GM12873 (cell line): ENCODE measurements at regions not wholly inside any gene's neighbourhood (a gene's known extent, or its start where the extent isn't known, plus 50 kb on each side); places are given as distances from the start of the nearest gene placed in this dataset.

Experiments
- TF ChIP-seq, protein P1 (sequence below): IDR thresholded peaks from 2 replicates; pipeline ENCODE4 v1.5.1; 2012; ENCODE audit warnings: low read depth, mild to moderate bottlenecking, moderate library complexity, low read length, control low read depth; ENCODE audit not compliant: insufficient read depth; ENCODE audit errors: missing control alignments

DNA sequence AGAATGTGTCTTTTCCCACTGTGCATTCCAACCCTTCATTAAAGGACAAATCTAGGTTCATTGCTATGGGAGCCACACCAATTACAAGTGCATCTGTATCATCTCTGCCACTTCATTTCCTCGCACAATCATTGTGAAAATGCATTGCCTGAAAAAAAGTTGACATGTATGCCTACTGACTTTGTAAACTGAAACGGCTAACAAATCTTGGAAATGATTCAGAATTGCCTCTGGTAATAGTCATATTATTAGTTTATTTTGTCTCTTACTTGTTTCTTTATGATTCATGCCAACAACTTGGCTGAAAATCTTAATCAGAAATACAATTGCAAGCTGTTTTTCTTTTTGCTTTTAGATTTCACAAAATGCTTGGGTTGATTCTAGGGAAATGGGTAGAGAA, 497.1 kb downstream of the ZIC1 start:
- TF ChIP-seq, protein P1, sequence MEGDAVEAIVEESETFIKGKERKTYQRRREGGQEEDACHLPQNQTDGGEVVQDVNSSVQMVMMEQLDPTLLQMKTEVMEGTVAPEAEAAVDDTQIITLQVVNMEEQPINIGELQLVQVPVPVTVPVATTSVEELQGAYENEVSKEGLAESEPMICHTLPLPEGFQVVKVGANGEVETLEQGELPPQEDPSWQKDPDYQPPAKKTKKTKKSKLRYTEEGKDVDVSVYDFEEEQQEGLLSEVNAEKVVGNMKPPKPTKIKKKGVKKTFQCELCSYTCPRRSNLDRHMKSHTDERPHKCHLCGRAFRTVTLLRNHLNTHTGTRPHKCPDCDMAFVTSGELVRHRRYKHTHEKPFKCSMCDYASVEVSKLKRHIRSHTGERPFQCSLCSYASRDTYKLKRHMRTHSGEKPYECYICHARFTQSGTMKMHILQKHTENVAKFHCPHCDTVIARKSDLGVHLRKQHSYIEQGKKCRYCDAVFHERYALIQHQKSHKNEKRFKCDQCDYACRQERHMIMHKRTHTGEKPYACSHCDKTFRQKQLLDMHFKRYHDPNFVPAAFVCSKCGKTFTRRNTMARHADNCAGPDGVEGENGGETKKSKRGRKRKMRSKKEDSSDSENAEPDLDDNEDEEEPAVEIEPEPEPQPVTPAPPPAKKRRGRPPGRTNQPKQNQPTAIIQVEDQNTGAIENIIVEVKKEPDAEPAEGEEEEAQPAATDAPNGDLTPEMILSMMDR: no peak

DNA sequence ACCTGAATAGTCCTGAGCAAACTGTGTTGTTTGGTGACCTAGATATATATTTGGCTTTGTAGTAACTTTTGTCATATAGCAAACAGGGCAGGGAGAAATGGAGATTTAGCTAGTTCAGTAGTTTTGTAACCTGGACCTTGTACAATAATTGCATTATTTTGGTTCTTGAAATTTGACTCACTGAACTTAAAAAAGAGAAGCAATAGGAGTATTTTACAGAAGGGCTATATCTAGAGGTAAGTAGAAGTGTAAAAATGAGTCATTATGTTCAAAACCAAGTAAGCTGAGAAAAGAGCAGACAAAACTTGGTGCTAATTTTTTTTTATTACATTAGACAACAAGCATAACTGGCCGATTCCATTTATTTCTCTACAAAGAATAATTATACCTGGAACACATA, 505.4 kb downstream of the ZIC1 start:
- TF ChIP-seq, protein P1: no peak

DNA sequence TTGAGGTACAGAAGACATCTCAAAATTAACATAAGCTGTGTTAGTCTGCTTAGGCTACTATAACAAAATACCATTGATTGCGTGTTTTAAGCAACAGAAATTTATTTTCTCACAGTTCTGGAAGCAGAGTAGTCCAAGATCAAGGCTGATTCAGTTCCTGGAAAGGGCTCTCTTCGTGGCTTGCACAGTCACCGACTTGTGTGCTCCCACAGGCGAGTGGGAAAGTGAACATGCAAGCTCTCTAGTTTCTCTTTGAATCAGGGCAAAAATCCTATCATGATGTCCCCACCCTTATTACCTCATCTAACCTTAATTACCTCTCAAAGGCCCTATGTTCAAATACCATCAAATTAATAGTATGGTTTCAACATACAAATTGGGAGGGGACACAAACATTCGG, 505.9 kb downstream of the ZIC1 start:
- TF ChIP-seq, protein P1: no peak

DNA sequence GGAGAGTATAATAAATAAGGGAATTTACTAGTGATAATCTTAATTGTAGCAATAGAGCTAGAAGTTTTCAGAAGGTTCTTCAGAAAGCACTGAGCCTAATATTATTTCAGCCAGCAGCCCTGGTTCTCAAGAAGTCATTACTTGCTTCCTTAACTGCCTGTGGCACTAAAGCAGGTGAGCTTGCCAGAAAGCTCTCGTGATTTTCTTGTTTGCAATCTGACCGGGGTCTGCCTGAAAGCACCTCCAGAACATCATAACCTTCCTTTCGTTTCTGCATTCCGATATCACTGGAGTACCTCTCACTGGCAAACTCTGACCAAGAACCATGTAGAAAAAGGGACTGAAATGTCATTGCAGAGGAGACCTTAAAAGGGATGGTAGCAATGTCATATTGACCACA, 510.3 kb downstream of the ZIC1 start:
- TF ChIP-seq, protein P1: no peak

DNA sequence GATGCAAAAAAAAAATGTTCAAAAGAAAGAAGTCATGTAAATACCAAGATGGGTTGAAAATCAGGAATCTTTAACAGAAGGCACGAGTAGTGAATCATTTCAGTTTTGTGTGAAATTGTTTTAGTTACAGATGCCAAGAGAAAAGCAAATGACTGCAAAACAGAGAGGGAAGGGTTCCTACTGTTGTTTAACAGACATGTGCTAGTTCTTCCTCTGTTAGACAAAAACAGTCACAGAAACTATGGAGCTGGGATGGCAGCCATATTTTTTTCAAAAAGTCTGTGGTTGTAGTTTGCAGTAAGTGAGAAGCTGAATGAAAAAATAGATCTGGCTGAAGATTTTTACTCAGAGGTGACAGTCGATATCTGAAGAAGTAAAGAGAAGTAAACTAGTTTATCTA, 511.9 kb downstream of the ZIC1 start:
- TF ChIP-seq, protein P1: no peak

DNA sequence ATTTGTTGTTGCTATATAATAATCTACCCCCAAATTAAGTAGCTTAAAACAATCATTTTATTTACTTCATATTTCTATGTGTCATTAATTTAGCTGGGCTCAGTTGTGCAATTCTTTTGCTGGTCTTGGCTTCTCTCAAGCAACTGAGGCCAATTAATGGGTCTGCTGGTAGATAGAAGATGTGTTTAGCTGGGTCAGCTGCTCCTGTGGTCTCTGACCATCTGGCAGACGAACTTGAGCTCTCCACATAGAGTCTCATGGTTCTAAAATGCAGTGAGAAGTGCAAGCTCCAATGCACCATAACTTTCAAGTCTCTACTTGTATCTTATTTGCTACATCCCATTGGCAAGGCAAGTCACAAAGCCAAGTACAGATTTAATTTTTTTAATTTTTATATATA, 515.6 kb downstream of the ZIC1 start:
- TF ChIP-seq, protein P1: no peak

DNA sequence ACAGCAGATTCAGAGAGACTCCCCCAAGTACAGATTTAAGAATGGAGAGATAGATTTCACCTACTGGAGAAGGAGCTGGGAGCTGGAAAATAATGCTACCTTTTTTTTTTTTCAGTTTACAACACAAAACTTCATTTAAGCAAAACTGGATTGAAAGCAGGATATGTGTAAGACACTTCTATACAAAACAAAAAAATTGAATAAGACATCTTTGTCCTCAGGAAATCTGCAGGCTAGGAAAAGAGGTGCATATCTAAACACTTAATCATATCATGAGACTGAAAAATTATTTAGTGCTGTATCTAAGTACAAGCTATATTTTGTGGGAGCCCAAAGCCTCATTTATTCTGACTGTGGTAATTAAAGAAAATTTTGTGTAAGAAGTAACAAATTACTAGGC, 516.1 kb downstream of the ZIC1 start:
- TF ChIP-seq, protein P1: no peak

DNA sequence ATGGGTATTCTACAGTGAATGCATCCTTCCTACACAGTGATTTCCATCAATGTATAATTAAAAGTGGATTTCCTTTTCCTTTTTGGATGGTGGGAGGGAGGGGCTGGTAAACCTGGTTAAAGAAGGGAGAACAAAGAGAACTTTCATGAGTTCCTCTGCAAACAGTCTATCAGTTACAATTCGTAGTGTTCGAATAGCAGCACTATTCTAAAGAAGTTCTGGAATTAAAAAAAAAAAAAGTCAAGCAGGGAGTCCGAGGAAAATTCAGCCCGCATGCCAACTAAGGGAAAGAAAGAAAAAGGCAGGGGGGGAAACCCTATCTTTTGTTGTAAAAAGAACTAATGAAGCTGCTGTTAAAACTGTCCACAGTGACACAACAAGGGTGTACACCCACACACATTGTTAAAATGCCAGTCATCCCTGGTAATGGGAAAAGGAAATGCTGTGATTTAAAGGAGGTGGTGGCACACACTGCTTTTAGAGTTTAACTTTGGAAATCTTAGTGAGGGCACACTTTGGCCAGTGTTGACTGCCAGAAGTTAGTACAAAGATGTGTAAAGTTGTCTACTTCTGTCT, 521.2 kb downstream of the ZIC1 start:
- TF ChIP-seq, protein P1: no peak
